HepG2 (cell line): ENCODE measurements at regions not wholly inside any gene's neighbourhood (a gene's known extent, or its start where the extent isn't known, plus 50 kb on each side); places are given as distances from the start of the nearest gene placed in this dataset.

Experiments
- ATF6 ChIP-seq: sonication (generic); formaldehyde crosslinking; conservative IDR thresholded peaks from 2 replicates; pipeline ENCODE4 v1.4.0; 2020; ENCODE audit warnings: missing genetic modification reagents
- BRD4 ChIP-seq: sonication (generic); formaldehyde crosslinking; IDR thresholded peaks from 2 replicates; pipeline ENCODE4 v1.4.0; 2020; ENCODE audit warnings: missing genetic modification reagents
- CERS6 ChIP-seq: sonication (generic); formaldehyde crosslinking; IDR thresholded peaks from 2 replicates; pipeline ENCODE4 v1.5.0; 2020; ENCODE audit warnings: missing genetic modification reagents
- FOSL1 ChIP-seq: sonication (generic); formaldehyde crosslinking; IDR thresholded peaks from 2 replicates; pipeline ENCODE4 v1.9.0; 2021; ENCODE audit warnings: missing genetic modification reagents, borderline replicate concordance
- FUBP1 ChIP-seq: sonication (generic); formaldehyde crosslinking; IDR thresholded peaks from 2 replicates; pipeline ENCODE4 v1.5.1; 2020; ENCODE audit warnings: missing genetic modification reagents, mild to moderate bottlenecking, borderline replicate concordance
- HBP1 ChIP-seq: IDR thresholded peaks from 2 replicates; pipeline ENCODE4 v1.6.1; 2016; ENCODE audit warnings: low read depth, control low read depth
- HHEX ChIP-seq: IDR thresholded peaks from 2 replicates; pipeline ENCODE4 v1.6.1; 2016; ENCODE audit warnings: control low read depth
- HOMEZ ChIP-seq: IDR thresholded peaks from 2 replicates; pipeline ENCODE4 v1.6.1; 2016; ENCODE audit warnings: low read depth
- TCF7 ChIP-seq: sonication (generic); IDR thresholded peaks from 2 replicates; pipeline ENCODE4 v1.6.1; 2016; ENCODE audit warnings: antibody characterized with exemption, low read depth
- UBTF ChIP-seq: sonication (generic); formaldehyde crosslinking; IDR thresholded peaks from 2 replicates; pipeline ENCODE4 v1.4.0; 2020; ENCODE audit warnings: mild to moderate bottlenecking, missing genetic modification reagents
- ZKSCAN8 ChIP-seq: IDR thresholded peaks from 2 replicates; pipeline ENCODE4 v1.6.1; 2016; ENCODE audit warnings: borderline replicate concordance, missing genetic modification reagents, missing compliant biosample characterization
- ZNF10 ChIP-seq: sonication (generic); formaldehyde crosslinking; IDR thresholded peaks from 2 replicates; pipeline ENCODE4 v1.4.0; 2020; ENCODE audit warnings: mild to moderate bottlenecking, low read depth, missing genetic modification reagents, borderline replicate concordance
- ZNF337 ChIP-seq: sonication (generic); formaldehyde crosslinking; IDR thresholded peaks from 2 replicates; pipeline ENCODE4 v1.5.1; 2020; ENCODE audit warnings: missing genetic modification reagents, low read depth, mild to moderate bottlenecking, borderline replicate concordance
- ZNF574 ChIP-seq: sonication (generic); formaldehyde crosslinking; IDR thresholded peaks from 2 replicates; pipeline ENCODE4 v1.4.0; 2020; ENCODE audit warnings: missing genetic modification reagents

- peak; percentile 72; the same call in 1 of the 2 replicates for TF ChIP-seq UBTF (CRISPR knock-in tag)
- TF ChIP-seq BRD4 (CRISPR knock-in tag), result no peak
- TF ChIP-seq ATF6 (CRISPR knock-in tag), result no peak
- TF ChIP-seq FUBP1 (CRISPR knock-in tag), result no peak
- TF ChIP-seq HOMEZ (CRISPR knock-in tag), result 0 out of 2 replicates have a peak, but pooled peaks have one; percentile 17
- no peak for TF ChIP-seq FOSL1 (CRISPR knock-in tag)
- 0 out of 2 replicates have a peak, but pooled peaks have one; percentile 3 for TF ChIP-seq TCF7
- TF ChIP-seq HBP1 (CRISPR knock-in tag), result peak; percentile 67; the same call in 1 of the 2 replicates
- no peak for TF ChIP-seq ZNF10 (CRISPR knock-in tag)
- no peak for TF ChIP-seq ZKSCAN8 (CRISPR knock-in tag)
- peak; percentile 49; the same call in 1 of the 2 replicates for TF ChIP-seq ZNF574 (CRISPR knock-in tag)
- TF ChIP-seq ZNF337 (CRISPR knock-in tag), result 0 out of 2 replicates have a peak, but pooled peaks have one; percentile 64
- no peak for TF ChIP-seq CERS6 (CRISPR knock-in tag)
- TF ChIP-seq HHEX (CRISPR knock-in tag), result no peak
These were observed 90.0 kb upstream of the ARID1B start (continued) for GRCh38 chr6:156686995-156687788.
